PC-9 (cell line): ENCODE measurements at regions not wholly inside any gene's neighbourhood (a gene's known extent, or its start where the extent isn't known, plus 50 kb on each side); places are given as distances from the start of the nearest gene placed in this dataset.

ENCODE experiments used
- BruUV-seq: library from RNA; stranded (reverse); fragments of 400-500 nt; replicated peaks from 2 replicates; lab custom pipeline; 2021; lab: Mats Ljungman, UMichigan
- CTCF ChIA-PET: fragments of 300-600 bp; sonication (Branson Sonifier 250); formaldehyde crosslinking; loops from one replicate; lab custom pipeline; 2022; ENCODE audit warnings: antibody characterized with exemption; lab: Charles Lee
- POLR2A ChIA-PET: fragments of 300-600 bp; sonication (Branson Sonifier 250); formaldehyde crosslinking; loops from one replicate; lab custom pipeline; 2022; ENCODE audit warnings: antibody characterized with exemption; ENCODE audit not compliant: unreplicated experiment; lab: Charles Lee
- DNase-seq, 2 experiments: peaks; one replicate each; pipeline versions ENCODE4 v3.0.0 to v3.0.0-alpha.2; 2015 to 2022; ENCODE audit warnings: mixed read lengths in 1 of 2
- H2AFZ ChIP-seq: fragments of 200-600 bp; sonication (generic); 2 replicates; pipeline ENCODE4 v1.8.1; 2017; ENCODE audit warnings: antibody characterized with exemption
- H3F3A ChIP-seq: fragments of 200-600 bp; sonication (generic); 2 replicates; pipeline ENCODE4 v1.8.1; 2017; ENCODE audit warnings: antibody characterized with exemption, mild to moderate bottlenecking, low read depth; ENCODE audit not compliant: insufficient read depth
- H3K27ac ChIP-seq: fragments of 200-600 bp; sonication (generic); 2 replicates; pipeline ENCODE4 v1.6.1; 2016; ENCODE audit warnings: mixed run types
- H3K27me3 ChIP-seq: fragments of 200-600 bp; sonication (generic); 2 replicates; pipeline ENCODE4 v1.6.1; 2016; ENCODE audit warnings: low read depth, mixed run types; ENCODE audit not compliant: insufficient read depth
- H3K36me3 ChIP-seq: fragments of 200-600 bp; sonication (generic); 2 replicates; pipeline ENCODE4 v1.6.1; 2016; ENCODE audit warnings: low read depth, mixed run types
- H3K4me1 ChIP-seq: fragments of 200-600 bp; sonication (generic); replicated peaks from 2 replicates; pipeline ENCODE4 v1.6.1; 2016; ENCODE audit warnings: mixed run types; ENCODE audit not compliant: insufficient read depth
- H3K4me2 ChIP-seq: fragments of 200-600 bp; sonication (generic); 2 replicates; pipeline ENCODE4 v1.6.1; 2017; ENCODE audit warnings: mixed run types
- H3K4me3 ChIP-seq: fragments of 200-600 bp; sonication (generic); 2 replicates; pipeline ENCODE4 v1.6.1; 2016; ENCODE audit warnings: mixed run types
- H3K79me2 ChIP-seq: fragments of 200-600 bp; sonication (generic); 2 replicates; pipeline ENCODE4 v1.6.1; 2017; ENCODE audit warnings: low read depth, mixed run types
- H3K9me2 ChIP-seq: fragments of 200-600 bp; sonication (generic); 2 replicates; pipeline ENCODE4 v1.8.1; 2017; ENCODE audit warnings: mild to moderate bottlenecking; ENCODE audit not compliant: insufficient read depth
- H3K9me3 ChIP-seq: fragments of 200-600 bp; sonication (generic); 2 replicates; pipeline ENCODE4 v1.8.1; 2016; ENCODE audit warnings: low read depth; ENCODE audit not compliant: insufficient read depth
- H4K20me1 ChIP-seq: fragments of 200-600 bp; sonication (generic); 2 replicates; pipeline ENCODE4 v1.8.1; 2017; ENCODE audit not compliant: insufficient read depth
- EZH2 ChIP-seq: fragments of 200-600 bp; sonication (generic); IDR thresholded peaks from 2 replicates; pipeline ENCODE4 v1.8.0; 2017; ENCODE audit warnings: antibody characterized with exemption, low read depth
- intact Hi-C: fragments of 100-400 bp; cut with micrococcal nuclease; formaldehyde crosslinking; loops from one replicate; pipeline ENCODE4 v1.10.0; 2022; ENCODE audit not compliant: unreplicated experiment
- TF ChIP-seq, protein P1 (sequence below): fragments of 200-600 bp; sonication (generic); conservative IDR thresholded peaks from 2 replicates; pipeline ENCODE4 v1.6.1; 2017; ENCODE audit warnings: mixed run types, antibody characterized with exemption, mild to moderate bottlenecking, moderate library complexity

GRCh38 chr6:144588697-144589325 lies 303.7 kb downstream of the UTRN start:
- DNase-seq = no peak
- no peak overlapping the region for H3K4me3 ChIP-seq
- no TSS peak for BruUV-seq
- no peaks in the 10 kb centered on the region for H3F3A ChIP-seq
- no peaks in the 10 kb centered on the region for H3K4me1 ChIP-seq
- no peaks in the 10 kb centered on the region for H3K27me3 ChIP-seq
- no peak overlapping the region for H3K4me2 ChIP-seq
- TF ChIP-seq, protein P1, sequence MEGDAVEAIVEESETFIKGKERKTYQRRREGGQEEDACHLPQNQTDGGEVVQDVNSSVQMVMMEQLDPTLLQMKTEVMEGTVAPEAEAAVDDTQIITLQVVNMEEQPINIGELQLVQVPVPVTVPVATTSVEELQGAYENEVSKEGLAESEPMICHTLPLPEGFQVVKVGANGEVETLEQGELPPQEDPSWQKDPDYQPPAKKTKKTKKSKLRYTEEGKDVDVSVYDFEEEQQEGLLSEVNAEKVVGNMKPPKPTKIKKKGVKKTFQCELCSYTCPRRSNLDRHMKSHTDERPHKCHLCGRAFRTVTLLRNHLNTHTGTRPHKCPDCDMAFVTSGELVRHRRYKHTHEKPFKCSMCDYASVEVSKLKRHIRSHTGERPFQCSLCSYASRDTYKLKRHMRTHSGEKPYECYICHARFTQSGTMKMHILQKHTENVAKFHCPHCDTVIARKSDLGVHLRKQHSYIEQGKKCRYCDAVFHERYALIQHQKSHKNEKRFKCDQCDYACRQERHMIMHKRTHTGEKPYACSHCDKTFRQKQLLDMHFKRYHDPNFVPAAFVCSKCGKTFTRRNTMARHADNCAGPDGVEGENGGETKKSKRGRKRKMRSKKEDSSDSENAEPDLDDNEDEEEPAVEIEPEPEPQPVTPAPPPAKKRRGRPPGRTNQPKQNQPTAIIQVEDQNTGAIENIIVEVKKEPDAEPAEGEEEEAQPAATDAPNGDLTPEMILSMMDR = no peak
- no peak for TF ChIP-seq EZH2
- intact Hi-C loops = loop anchor here (10.0 kb wide), 1 partner anchor 1116 kb away; no protein-coding TSS in a partner anchor
- POLR2A ChIA-PET = no interaction called here
- no peaks in the 10 kb centered on the region for H3K9me2 ChIP-seq
- H3K27ac ChIP-seq = no peak overlapping the region
- peaks cover 6% of the 10 kb centered on the region; the same call in 1 of the 2 replicates for H3K36me3 ChIP-seq
- H2AFZ ChIP-seq = no peak overlapping the region
- CTCF ChIA-PET = interaction anchor here (0.6 kb wide), 2 partner anchors 8 to 21 kb away, joined by 3 read pairs; no protein-coding TSS in a partner anchor
- no peaks in the 10 kb centered on the region for H4K20me1 ChIP-seq
- H3K79me2 ChIP-seq = no peaks in the 10 kb centered on the region
- H3K9me3 ChIP-seq = no peaks in the 10 kb centered on the region

GRCh38 chr6:144590532-144590931 lies 305.4 kb downstream of the UTRN start:
- Histone ChIP-seq H3K27ac (no peak overlapping the region), H3K9me2 (no peaks in the 10 kb centered on the region), H4K20me1 (no peaks in the 10 kb centered on the region), H3K4me3 (no peak overlapping the region), H3F3A (peaks cover 5% of the 10 kb centered on the region; the same call in 1 of the 2 replicates), H3K79me2 (no peaks in the 10 kb centered on the region), H3K4me2 (no peak overlapping the region), H3K36me3 (peaks cover 6% of the 10 kb centered on the region; the same call in 1 of the 2 replicates), H3K27me3 (no peaks in the 10 kb centered on the region), H2AFZ (no peak overlapping the region), H3K4me1 (no peaks in the 10 kb centered on the region), H3K9me3 (no peaks in the 10 kb centered on the region)
- intact Hi-C loops = no loop called here
- ChIA-PET CTCF (no interaction called here), POLR2A (no interaction called here)
- BruUV-seq = no TSS peak
- TF ChIP-seq, protein P1 = no peak
- TF ChIP-seq EZH2 = no peak
- no peak for DNase-seq

GRCh38 chr6:144593392-144593791 lies 308.3 kb downstream of the UTRN start:
- intact Hi-C loops = no loop called here
- no peaks in the 10 kb centered on the region for H3K9me3 ChIP-seq
- no peaks in the 10 kb centered on the region for H3K4me1 ChIP-seq
- POLR2A ChIA-PET = interaction anchor here (0.6 kb wide), 1 partner anchor 14 kb away, joined by 4 read pairs; no protein-coding TSS in a partner anchor
- no peak overlapping the region for H3K27ac ChIP-seq
- no peak overlapping the region for H3K4me3 ChIP-seq
- peaks cover 5% of the 10 kb centered on the region; the same call in 1 of the 2 replicates for H3F3A ChIP-seq
- H4K20me1 ChIP-seq = no peaks in the 10 kb centered on the region
- H3K27me3 ChIP-seq = no peaks in the 10 kb centered on the region
- TF ChIP-seq EZH2 = no peak
- TF ChIP-seq, protein P1 = no peak
- no peaks in the 10 kb centered on the region for H3K79me2 ChIP-seq
- H2AFZ ChIP-seq = no peak overlapping the region
- DNase-seq = no peak
- BruUV-seq = no TSS peak
- H3K4me2 ChIP-seq = no peak overlapping the region
- CTCF ChIA-PET = no interaction called here
- H3K36me3 ChIP-seq = peaks cover 6% of the 10 kb centered on the region; the same call in 1 of the 2 replicates
- H3K9me2 ChIP-seq = no peaks in the 10 kb centered on the region
